ENCODE measurements at regions not wholly inside any gene's neighbourhood (a gene's known extent, or its start where the extent isn't known, plus 50 kb on each side); places are given as distances from the start of the nearest gene placed in this dataset.
"Not testable (repeated sequence)": the region's sequence is repeated elsewhere in the genome, so short reads cannot be mapped to it uniquely, and the experiment has no call there.

DNA sequence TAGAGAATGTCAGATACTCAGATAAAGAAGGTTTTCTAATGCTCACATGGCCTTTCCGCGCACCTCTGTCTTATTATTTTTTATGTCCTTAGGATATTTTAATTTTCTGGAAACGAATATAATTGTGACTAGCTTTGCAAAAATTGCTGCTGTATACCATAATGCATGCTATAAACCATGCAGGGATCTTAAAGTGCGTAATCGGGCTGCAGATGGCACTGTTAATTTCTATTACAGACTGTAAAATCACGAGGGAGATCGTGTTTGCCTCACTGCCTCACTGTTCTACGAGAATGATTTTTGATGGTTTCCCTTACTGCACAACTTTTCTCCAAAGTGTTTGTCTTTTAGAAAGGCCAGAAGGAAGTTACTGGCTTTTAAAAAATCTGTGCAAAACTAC is 356.1 kb downstream of the TUSC1 start:
- H3K36me3 Mint-ChIP-seq (ENCODE audit: low read depth), result no peaks in the 10 kb centered on the region
- no peaks in the 10 kb centered on the region for H3K27me3 Mint-ChIP-seq (ENCODE audit: low read depth, poor library complexity)
- no peak for TF ChIP-seq CTCF (IDR thresholded peaks at IDR 0.05)
- DNase-seq, result no peak
- H3K4me1 Mint-ChIP-seq, result no peaks in the 10 kb centered on the region
- H3K4me3 Mint-ChIP-seq, result no peak overlapping the region
- peaks cover 6% of the 10 kb centered on the region for H3K9me3 Mint-ChIP-seq
- no peak overlapping the region for H3K27ac Mint-ChIP-seq

GRCh38 chr9:25310961-25311360 is 367.3 kb downstream of the TUSC1 start:
- no peaks in the 10 kb centered on the region for H3K27me3 Mint-ChIP-seq (ENCODE audit: low read depth, poor library complexity)
- no peaks in the 10 kb centered on the region for H3K36me3 Mint-ChIP-seq (ENCODE audit: low read depth)
- H3K9me3 Mint-ChIP-seq, result no peaks in the 10 kb centered on the region
- DNase-seq, result no peak
- H3K4me3 Mint-ChIP-seq, result no peak overlapping the region
- H3K4me1 Mint-ChIP-seq, result no peaks in the 10 kb centered on the region
- no peak overlapping the region for H3K27ac Mint-ChIP-seq
- no peak for TF ChIP-seq CTCF (IDR thresholded peaks at IDR 0.05)

GRCh38 chr9:25308549-25308948 is 369.7 kb downstream of the TUSC1 start:
- H3K36me3 Mint-ChIP-seq (ENCODE audit: low read depth), result no peaks in the 10 kb centered on the region
- no peak for TF ChIP-seq CTCF (IDR thresholded peaks at IDR 0.05)
- no peak for DNase-seq
- H3K4me3 Mint-ChIP-seq, result no peak overlapping the region
- no peaks in the 10 kb centered on the region for H3K27me3 Mint-ChIP-seq (ENCODE audit: low read depth, poor library complexity)
- H3K9me3 Mint-ChIP-seq, result no peaks in the 10 kb centered on the region
- no peaks in the 10 kb centered on the region for H3K4me1 Mint-ChIP-seq
- no peak overlapping the region for H3K27ac Mint-ChIP-seq

DNA sequence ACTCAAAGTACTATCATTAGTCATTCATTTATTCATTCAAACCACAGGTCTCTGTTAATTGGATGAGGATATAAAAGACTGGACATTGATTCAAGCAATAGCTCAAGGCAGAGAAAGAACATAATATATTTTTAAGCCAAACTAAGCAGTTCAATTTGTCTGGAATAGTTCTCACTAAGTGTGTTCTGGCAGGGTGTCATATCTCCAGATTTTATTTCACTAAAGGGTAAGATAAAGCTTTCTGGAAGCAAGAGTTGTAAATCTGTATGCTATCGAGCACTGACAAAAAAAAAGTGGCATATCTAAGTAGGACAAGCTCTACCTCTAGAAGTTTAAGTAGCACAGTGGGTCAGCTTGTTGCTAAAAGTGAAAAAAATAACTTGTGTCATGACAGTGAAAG is 375.6 kb downstream of the TUSC1 start:
- DNase-seq, result no peak
- Mint-ChIP-seq H3K4me3 (no peak overlapping the region), H3K9me3 (no peaks in the 10 kb centered on the region), H3K27me3 (ENCODE audit: low read depth, poor library complexity) (no peaks in the 10 kb centered on the region), H3K36me3 (ENCODE audit: low read depth) (no peaks in the 10 kb centered on the region), H3K27ac (no peak overlapping the region), H3K4me1 (no peaks in the 10 kb centered on the region)
- no peak for TF ChIP-seq CTCF (IDR thresholded peaks at IDR 0.05)

DNA sequence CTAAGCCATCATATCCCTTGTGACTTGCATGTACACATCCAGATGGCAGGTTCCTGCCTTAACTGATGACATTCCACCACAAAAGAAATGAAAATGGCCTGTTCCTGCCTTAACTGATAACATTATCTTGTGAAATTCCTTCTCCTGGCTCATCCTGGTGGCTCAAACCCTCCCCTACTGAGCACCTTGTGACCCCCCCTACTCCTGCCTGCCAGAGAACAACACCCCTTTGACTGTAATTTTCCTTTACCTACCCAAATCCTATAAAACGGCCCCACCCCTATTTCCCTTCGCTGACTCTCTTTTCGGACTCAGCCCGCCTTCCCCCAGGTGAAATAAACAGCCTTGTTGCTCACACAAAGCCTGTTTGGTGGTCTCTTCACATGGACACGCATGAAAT is 390.0 kb downstream of the TUSC1 start:
- not testable (repeated sequence) for H3K27me3 Mint-ChIP-seq (ENCODE audit: low read depth, poor library complexity); H3K27ac Mint-ChIP-seq; DNase-seq; H3K4me1 Mint-ChIP-seq; H3K36me3 Mint-ChIP-seq (ENCODE audit: low read depth); H3K9me3 Mint-ChIP-seq; H3K4me3 Mint-ChIP-seq

- H3K36me3 Mint-ChIP-seq (ENCODE audit: low read depth), result no peaks in the 10 kb centered on the region
- no peaks in the 10 kb centered on the region for H3K9me3 Mint-ChIP-seq
- no peak for TF ChIP-seq CTCF (IDR thresholded peaks at IDR 0.05)
- H3K27ac Mint-ChIP-seq, result no peak overlapping the region
- no peaks in the 10 kb centered on the region for H3K4me1 Mint-ChIP-seq
- H3K4me3 Mint-ChIP-seq, result no peak overlapping the region
- DNase-seq, result no peak
- peaks cover 5% of the 10 kb centered on the region for H3K27me3 Mint-ChIP-seq (ENCODE audit: low read depth, poor library complexity)
These were observed 393.9 kb downstream of the TUSC1 start for GRCh38 chr9:25284365-25284764.

All from nephron progenitor cell (in vitro differentiated cells).